GM10248 (cell line): ENCODE measurements at regions not wholly inside any gene's neighbourhood (a gene's known extent, or its start where the extent isn't known, plus 50 kb on each side); places are given as distances from the start of the nearest gene placed in this dataset.

Experiments
- CTCF ChIA-PET: fragments of 300-600 bp; sonication (Branson Sonifier 250); formaldehyde crosslinking; extraction: SDS; loops from one replicate; lab custom pipeline; 2021; ENCODE audit warnings: antibody characterized with exemption; lab: Yijun Ruan, JAX
- POLR2A ChIA-PET: fragments of 350-650 bp; sonication (Branson Sonifier 250); formaldehyde crosslinking; extraction: SDS; loops from one replicate; lab custom pipeline; 2020; ENCODE audit warnings: antibody characterized with exemption; lab: Yijun Ruan, JAX
- DNase-seq: peaks from one replicate; pipeline ENCODE4 v3.0.0; 2012; ENCODE audit errors: extremely low spot score
- CTCF ChIP-seq: IDR thresholded peaks from 2 replicates; pipeline ENCODE4 v1.5.1; 2012; ENCODE audit warnings: mild to moderate bottlenecking, low read depth; ENCODE audit errors: extremely low read depth, missing control alignments, control extremely low read depth

- ChIA-PET POLR2A (no interaction called here), CTCF (no interaction called here)
- no peak for DNase-seq
- TF ChIP-seq CTCF, result no peak
Measured at GRCh38 chr15:46014532-46014931, 379.7 kb downstream of the SQOR start.

- ChIA-PET CTCF (no interaction called here), POLR2A (no interaction called here)
- no peak for TF ChIP-seq CTCF
- DNase-seq, result no peak
Measured at GRCh38 chr15:46034755-46035154, 399.9 kb downstream of the SQOR start.

- ChIA-PET POLR2A (no interaction called here), CTCF (interaction anchor here (1.6 kb wide), 1 partner anchor 10 kb away, joined by 4 read pairs; no protein-coding TSS in a partner anchor)
- TF ChIP-seq CTCF, result no peak
- no peak for DNase-seq
Measured at GRCh38 chr15:46039703-46040102, 404.9 kb downstream of the SQOR start.

- CTCF ChIA-PET, result no interaction called here
- TF ChIP-seq CTCF, result no peak
- POLR2A ChIA-PET, result no interaction called here
- DNase-seq, result no peak
Measured at GRCh38 chr15:46041905-46042304, 407.1 kb downstream of the SQOR start.

- DNase-seq, result no peak
- CTCF ChIA-PET, result no interaction called here
- no peak for TF ChIP-seq CTCF
- POLR2A ChIA-PET, result no interaction called here
Measured at GRCh38 chr15:46059921-46060594, 425.2 kb downstream of the SQOR start.

- no peak for DNase-seq
- CTCF ChIA-PET, result no interaction called here
- TF ChIP-seq CTCF, result no peak
- POLR2A ChIA-PET, result no interaction called here
Measured at GRCh38 chr15:46061002-46061401, 426.2 kb downstream of the SQOR start.
